Posterior cingulate gyrus (tissue), 11 donors: ENCODE measurements at regions not wholly inside any gene's neighbourhood (a gene's known extent, or its start where the extent isn't known, plus 50 kb on each side); places are given as distances from the start of the nearest gene placed in this dataset.
A peak's percentile ranks its signal among the peaks of the same experiment; 100 is the strongest.

ENCODE experiments used
- DNase-seq, 10 donors: peaks; one replicate each; pipeline versions ENCODE4 v3.0.0 to v3.0.0-alpha.2; 2020 to 2021; ENCODE audit warnings: mixed read lengths in 3 of 10
- intact Hi-C: fragments of 100-400 bp; cut with DNase I; formaldehyde crosslinking; loops from one replicate; pipeline ENCODE4 v1.15.1; 2023

GRCh38 chr2:19688059-19688458 lies 213.7 kb downstream of the TTC32 start:
- intact Hi-C loops, result no loop called here
- DNase-seq, result no peak

DNA sequence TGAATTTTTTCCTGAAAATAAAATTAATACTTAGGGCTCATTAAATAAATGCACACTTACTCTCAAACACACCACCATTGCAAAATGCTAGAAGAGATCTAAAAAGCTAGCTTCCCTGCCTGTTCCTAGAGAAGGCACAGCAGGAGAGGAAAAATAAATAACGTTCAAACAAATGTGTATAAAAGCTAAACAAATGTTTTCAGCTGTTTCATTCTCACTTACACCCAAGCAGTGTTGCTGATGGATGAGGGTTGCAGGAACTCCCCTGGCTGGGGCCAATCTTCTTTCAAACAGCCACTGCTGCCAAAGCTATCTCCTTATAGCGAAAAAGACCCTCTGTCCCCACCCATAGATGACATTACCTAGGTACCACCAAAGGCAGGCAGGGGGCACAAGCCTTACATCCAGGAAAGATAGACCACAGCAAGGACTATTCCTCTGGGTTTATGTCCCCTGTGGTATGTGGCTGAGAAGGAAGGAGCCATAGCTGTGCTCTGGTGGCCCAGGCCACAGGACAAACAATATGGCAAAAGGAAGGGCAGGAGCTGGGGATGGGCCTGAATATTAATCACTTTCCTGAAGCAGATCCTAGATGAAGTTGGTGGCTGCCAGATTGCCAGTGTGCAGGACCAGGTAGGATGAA lies 214.6 kb downstream of the TTC32 start:
- intact Hi-C loops, result no loop called here
- no peak for DNase-seq

- no peak for DNase-seq
- intact Hi-C loops, result no loop called here
Observed at GRCh38 chr2:19686439-19686838, 215.3 kb downstream of the TTC32 start.

- intact Hi-C loops, result no loop called here
- no peak for DNase-seq
Observed at GRCh38 chr2:19685731-19686130, 216.1 kb downstream of the TTC32 start.

- peak in 1 of 10 donors; percentile 59 for DNase-seq
- intact Hi-C loops, result no loop called here
Observed at GRCh38 chr2:19684516-19684915, 217.3 kb downstream of the TTC32 start.

- no peak for DNase-seq
- intact Hi-C loops, result no loop called here
Observed at GRCh38 chr2:19683556-19683955, 218.2 kb downstream of the TTC32 start.

- intact Hi-C loops, result no loop called here
- DNase-seq, result no peak
Observed at GRCh38 chr2:19682493-19682892, 219.3 kb downstream of the TTC32 start.

- DNase-seq, result no peak
- intact Hi-C loops, result no loop called here
Observed at GRCh38 chr2:19677825-19678518, 223.8 kb downstream of the TTC32 start.

GRCh38 chr2:19677215-19677777 lies 224.5 kb downstream of the TTC32 start:
- intact Hi-C loops, result no loop called here
- DNase-seq, result no peak

DNA sequence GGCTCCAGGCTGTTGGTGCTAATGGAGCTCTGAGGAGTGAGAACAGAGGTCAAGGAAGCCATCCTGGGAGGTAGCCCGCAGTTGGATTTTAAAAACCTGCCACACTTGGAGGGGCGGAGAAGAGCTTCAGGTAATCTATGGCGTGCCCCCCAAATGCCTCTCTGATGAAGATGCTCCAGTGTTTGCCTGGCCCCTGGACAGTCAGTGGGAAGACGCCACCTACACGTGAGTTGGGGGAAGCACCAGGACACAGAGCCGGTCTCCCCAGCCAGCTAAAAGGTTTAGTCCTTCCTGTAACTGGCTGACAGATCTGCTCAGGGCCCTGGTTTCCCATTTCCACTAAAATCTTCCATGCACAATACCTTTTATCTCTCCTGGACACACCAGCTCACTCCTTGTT lies 225.0 kb downstream of the TTC32 start:
- DNase-seq, result no peak
- intact Hi-C loops, result no loop called here

- peak in 3 of 10 donors; percentile 27 to 47 (median 29) for DNase-seq
- intact Hi-C loops, result no loop called here
Observed at GRCh38 chr2:19675856-19676460, 225.8 kb downstream of the TTC32 start.

DNA sequence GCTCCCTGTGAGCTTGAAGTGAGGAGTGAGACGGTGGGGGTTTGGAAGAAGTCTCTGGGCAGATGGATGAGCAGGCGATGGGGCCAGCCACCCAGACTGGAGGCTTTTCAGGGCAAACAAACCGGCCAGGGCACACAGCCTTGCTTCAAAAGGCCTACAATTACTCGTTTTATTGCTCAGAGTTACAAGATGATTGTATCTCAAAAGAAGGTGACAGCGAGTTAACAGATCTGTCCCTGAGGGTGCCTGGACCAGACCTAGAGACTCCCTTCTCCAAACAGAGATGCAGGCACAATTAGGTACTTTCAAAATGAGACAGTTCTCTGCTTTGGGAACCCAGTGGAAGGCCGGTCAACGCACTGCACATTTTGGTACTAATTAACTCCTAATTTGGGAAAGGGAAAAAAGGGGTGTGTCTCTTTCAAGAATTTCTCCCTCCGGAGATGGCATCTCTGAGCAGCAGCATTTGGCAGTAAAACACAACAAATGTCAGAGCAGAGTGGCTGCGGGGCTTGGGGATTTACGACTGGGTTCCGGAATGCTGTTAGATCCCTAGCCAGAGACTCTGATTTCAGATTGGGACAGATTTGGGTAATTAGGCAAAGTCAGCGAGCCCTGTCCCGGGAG lies 226.7 kb downstream of the TTC32 start:
- intact Hi-C loops, result no loop called here
- no peak for DNase-seq

DNA sequence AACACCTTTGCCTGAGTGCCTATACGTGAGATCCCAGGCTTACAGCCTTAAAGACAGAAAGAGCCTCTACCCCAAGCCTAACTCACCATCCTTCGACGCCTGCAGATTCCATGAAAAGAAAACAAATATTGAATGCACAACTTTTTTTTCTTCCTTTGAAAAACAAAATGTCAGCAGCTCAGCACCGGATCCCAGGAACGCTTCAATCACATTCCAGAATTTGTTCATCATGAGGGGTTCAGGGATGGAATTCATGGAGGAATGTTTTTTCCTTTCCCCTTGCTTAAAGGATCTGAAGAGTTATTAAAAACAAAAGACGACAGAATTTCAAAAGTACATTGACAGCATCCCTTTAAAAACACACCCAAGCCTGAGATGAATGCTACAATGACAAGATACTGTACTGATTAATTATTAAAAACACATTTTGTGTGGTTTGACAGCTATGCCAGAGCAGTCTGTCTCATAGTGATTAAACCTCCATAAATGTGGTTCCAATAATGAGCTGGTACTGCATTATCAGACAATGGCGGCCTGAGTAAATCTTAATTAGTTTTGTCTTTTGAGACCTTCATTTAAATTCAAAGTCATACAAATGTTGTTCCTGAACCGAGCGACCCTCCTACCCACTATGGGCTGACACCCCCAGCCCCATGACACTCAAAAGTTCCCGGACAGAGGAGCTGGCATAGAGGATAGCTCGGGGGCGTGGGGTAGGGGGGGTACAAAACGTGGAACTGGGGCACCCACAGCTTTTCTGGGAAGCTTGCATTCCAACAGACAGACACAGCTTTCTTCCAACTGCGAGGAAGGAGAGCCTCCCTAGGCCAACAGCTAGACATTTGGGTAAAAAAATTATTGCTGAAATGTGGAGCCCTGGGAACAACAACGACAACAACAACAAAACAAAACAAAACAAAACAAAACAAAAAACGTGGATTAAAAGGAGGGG lies 227.5 kb downstream of the TTC32 start:
- DNase-seq, result no peak
- intact Hi-C loops, result no loop called here

- intact Hi-C loops, result no loop called here
- no peak for DNase-seq
Observed at GRCh38 chr2:19673213-19673791, 228.5 kb downstream of the TTC32 start.

- no peak for DNase-seq
- intact Hi-C loops, result no loop called here
Observed at GRCh38 chr2:19671916-19672315, 229.9 kb downstream of the TTC32 start.

GRCh38 chr2:19671311-19671710 lies 230.5 kb downstream of the TTC32 start:
- peak in 1 of 10 donors; percentile 26 for DNase-seq
- intact Hi-C loops, result no loop called here

DNA sequence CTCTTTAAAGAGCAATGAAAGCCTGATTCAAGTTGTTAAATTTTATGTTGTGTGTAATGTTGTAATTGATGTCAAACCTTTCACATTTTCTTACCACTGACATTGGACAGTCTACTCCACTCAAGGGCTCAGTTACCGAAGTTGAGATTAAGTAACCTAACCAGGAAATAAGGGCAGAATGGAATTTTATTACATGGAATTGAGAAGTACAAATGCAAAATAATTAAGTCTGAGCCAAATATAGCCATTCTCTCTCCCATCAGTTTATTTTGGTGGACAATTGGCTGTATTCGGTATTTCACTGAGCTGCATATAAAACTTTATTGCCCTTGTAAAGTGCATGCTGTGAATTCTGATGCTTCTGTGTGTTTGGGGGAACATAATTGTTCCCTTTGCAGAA lies 231.5 kb downstream of the TTC32 start:
- no peak for DNase-seq
- intact Hi-C loops, result loop anchor here (1.0 kb wide), 1 partner anchor 39 kb away; no protein-coding TSS in a partner anchor

DNA sequence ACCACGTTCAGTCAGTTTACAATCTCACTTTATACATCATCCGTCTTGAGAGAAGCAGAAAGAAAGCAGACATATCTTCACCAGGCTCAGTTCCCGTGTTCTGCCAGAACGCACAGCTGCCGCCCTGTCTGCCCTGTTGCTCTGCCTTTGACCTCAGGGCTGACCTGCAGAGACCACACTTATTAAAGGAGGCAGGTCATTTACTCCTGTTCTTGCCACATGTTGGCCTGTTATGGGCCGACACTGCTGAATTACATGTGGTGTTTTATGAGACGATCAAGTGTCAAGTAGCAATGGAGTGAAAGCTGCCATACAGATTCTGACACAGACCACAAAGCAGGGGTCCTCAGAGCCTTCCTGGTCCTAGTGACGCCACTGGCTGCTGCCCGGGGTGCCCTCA lies 232.2 kb downstream of the TTC32 start:
- intact Hi-C loops, result no loop called here

DNA sequence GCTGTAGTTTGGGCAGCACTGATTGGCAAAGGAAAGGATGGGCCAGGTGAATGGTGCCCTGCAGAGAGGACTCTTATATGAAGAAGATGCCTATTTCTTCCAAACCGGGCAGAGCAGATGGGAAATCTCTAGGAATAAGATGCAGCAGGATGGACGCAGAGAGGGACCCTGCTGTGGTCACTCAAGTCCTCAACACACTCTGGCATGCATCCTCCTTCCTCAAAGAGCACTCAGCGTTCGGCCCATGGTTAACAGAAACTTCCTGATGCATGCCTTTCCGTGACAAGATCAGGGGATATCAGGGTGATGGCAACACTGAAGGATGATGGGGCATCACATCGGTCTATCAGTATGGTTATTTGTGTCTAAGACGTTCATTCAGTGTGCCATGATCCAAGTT lies 232.7 kb downstream of the TTC32 start:
- intact Hi-C loops, result no loop called here
- DNase-seq, result no peak

More for the DNA sequence above, 232.2 kb downstream of the TTC32 start:
- no peak for DNase-seq

- intact Hi-C loops, result no loop called here
- DNase-seq, result no peak
Observed at GRCh38 chr2:19667536-19667949, 234.2 kb downstream of the TTC32 start.
